IMR-90 (cell line): ENCODE measurements at regions not wholly inside any gene's neighbourhood (a gene's known extent, or its start where the extent isn't known, plus 50 kb on each side); places are given as distances from the start of the nearest gene placed in this dataset.

Experiments
- ATAC-seq: fragments of 200-7000 bp; cut with Tn5 transposase; 2 replicates; pipeline ENCODE4 v1.9.1; 2020; ENCODE audit warnings: low read depth, mild to moderate bottlenecking, moderate library complexity
- BruUV-seq: library from RNA; stranded (reverse); fragments of 400-500 nt; replicated peaks from 2 replicates; lab custom pipeline; 2021; lab: Mats Ljungman, UMichigan
- CTCF ChIA-PET: fragments of 300-600 bp; formaldehyde crosslinking; extraction: SDS; loops from one replicate; lab custom pipeline; 2021; ENCODE audit warnings: antibody characterized with exemption; lab: Yijun Ruan, JAX
- POLR2A ChIA-PET: fragments of 300-600 bp; sonication (Branson Sonifier 250); formaldehyde crosslinking; loops from one replicate; lab custom pipeline; 2022; ENCODE audit warnings: antibody characterized with exemption; ENCODE audit not compliant: unreplicated experiment; lab: Charles Lee
- DNase-seq: peaks from one replicate; pipeline ENCODE4 v3.0.0; 2013
- H2AFZ ChIP-seq: replicated peaks from 2 replicates; pipeline ENCODE3; 2013; ENCODE audit warnings: low read length, mild to moderate bottlenecking; ENCODE audit not compliant: poor library complexity
- H2AK5ac ChIP-seq: 2 replicates; pipeline ENCODE4 v1.6.1; 2013; ENCODE audit warnings: low read depth, low read length, inconsistent platforms
- H2AK9ac ChIP-seq: replicated peaks from 2 replicates; pipeline ENCODE3; 2013; ENCODE audit warnings: mild to moderate bottlenecking, low read depth, low read length, moderate library complexity; ENCODE audit not compliant: poor library complexity
- H2BK120ac ChIP-seq: 2 replicates; pipeline ENCODE4 v1.6.1; 2013; ENCODE audit warnings: low read depth, low read length, inconsistent platforms
- H2BK15ac ChIP-seq: 3 replicates; pipeline ENCODE4 v1.6.1; 2013; ENCODE audit warnings: low read depth, low read length, inconsistent platforms
- H2BK20ac ChIP-seq: 2 replicates; pipeline ENCODE4 v1.6.1; 2013; ENCODE audit warnings: low read depth, mild to moderate bottlenecking, inconsistent platforms, low read length, moderate library complexity
- H2BK5ac ChIP-seq: 2 replicates; pipeline ENCODE4 v1.6.1; 2013; ENCODE audit warnings: mild to moderate bottlenecking, low read depth, low read length, inconsistent platforms; ENCODE audit not compliant: poor library complexity, severe bottlenecking
- H3K14ac ChIP-seq: replicated peaks from 2 replicates; pipeline ENCODE4 v1.6.1; 2013; ENCODE audit warnings: low read depth, low read length, inconsistent platforms
- H3K18ac ChIP-seq: 2 replicates; pipeline ENCODE4 v1.6.1; 2013; ENCODE audit warnings: low read depth, low read length, control low read depth
- H3K23ac ChIP-seq: 2 replicates; pipeline ENCODE4 v1.6.1; 2013; ENCODE audit warnings: low read depth, low read length, inconsistent platforms
- H3K27ac ChIP-seq: 2 replicates; pipeline ENCODE4 v1.5.1; 2013; ENCODE audit warnings: mild to moderate bottlenecking, control low read depth, low read length; ENCODE audit not compliant: insufficient read depth
- H3K27me3 ChIP-seq: 2 replicates; pipeline ENCODE4 v1.6.1; 2013; ENCODE audit warnings: low read length; ENCODE audit not compliant: control insufficient read depth, insufficient read depth
- H3K36me3 ChIP-seq: 2 replicates; pipeline ENCODE4 v1.6.1; 2013; ENCODE audit warnings: low read length, mixed read lengths; ENCODE audit not compliant: control insufficient read depth, insufficient read depth
- H3K4ac ChIP-seq: 2 replicates; pipeline ENCODE4 v1.6.1; 2013; ENCODE audit warnings: low read depth, low read length, inconsistent platforms
- H3K4me1 ChIP-seq: 2 replicates; pipeline ENCODE4 v1.6.1; 2013; ENCODE audit warnings: low read length, mixed read lengths; ENCODE audit not compliant: control insufficient read depth, insufficient read depth
- H3K4me2 ChIP-seq: 2 replicates; pipeline ENCODE4 v1.6.1; 2013; ENCODE audit warnings: low read depth, mild to moderate bottlenecking, control low read depth, low read length, moderate library complexity
- H3K4me3 ChIP-seq: 2 replicates; pipeline ENCODE4 v1.5.1; 2013; ENCODE audit warnings: low read depth, mild to moderate bottlenecking, control low read depth, low read length, moderate library complexity; ENCODE audit not compliant: insufficient read depth
- H3K56ac ChIP-seq: 2 replicates; pipeline ENCODE4 v1.6.1; 2013; ENCODE audit warnings: low read length, inconsistent platforms; ENCODE audit not compliant: insufficient read depth; ENCODE audit errors: extremely low read depth
- H3K79me1 ChIP-seq, 2 experiments: 2 replicates each; pipeline ENCODE4 v1.6.1; 2013; ENCODE audit warnings: low read length in 2 of 2, inconsistent platforms in 1 of 2, low read depth in 1 of 2
- H3K9ac ChIP-seq: 2 replicates; pipeline ENCODE4 v1.6.1; 2013; ENCODE audit warnings: low read depth, low read length, control low read depth
- H3K9me1 ChIP-seq: 2 replicates; pipeline ENCODE4 v1.6.1; 2013; ENCODE audit warnings: low read length, inconsistent platforms; ENCODE audit not compliant: insufficient read depth
- H3K9me3 ChIP-seq: 2 replicates; pipeline ENCODE4 v1.6.1; 2013; ENCODE audit warnings: low read length; ENCODE audit not compliant: control insufficient read depth, insufficient read depth
- H4K20me1 ChIP-seq: 2 replicates; pipeline ENCODE4 v1.6.1; 2013; ENCODE audit warnings: low read length, inconsistent platforms; ENCODE audit not compliant: insufficient read depth
- H4K5ac ChIP-seq: 2 replicates; pipeline ENCODE4 v1.6.1; 2013; ENCODE audit warnings: mild to moderate bottlenecking, low read depth, low read length, control low read depth
- H4K8ac ChIP-seq, 2 experiments: 2 replicates each; pipeline ENCODE4 v1.6.1; 2013; ENCODE audit warnings: low read depth in 2 of 2, low read length in 2 of 2, control low read depth in 1 of 2, inconsistent platforms in 1 of 2
- H4K91ac ChIP-seq: 2 replicates; pipeline ENCODE4 v1.6.1; 2013; ENCODE audit warnings: low read depth, low read length, inconsistent platforms; ENCODE audit not compliant: insufficient read depth
- BHLHE40 ChIP-seq: fragments of 150-350 bp; IDR thresholded peaks from 2 replicates; pipeline ENCODE4 v1.6.1; 2016; ENCODE audit warnings: mild to moderate bottlenecking, low read depth, low read length
- CEBPB ChIP-seq: IDR thresholded peaks from 2 replicates; pipeline ENCODE4 v1.6.1; 2012; ENCODE audit warnings: low read depth, low read length, improper control_type of control experiment
- CHD1 ChIP-seq: IDR thresholded peaks from 2 replicates; pipeline ENCODE4 v1.6.1; 2012; ENCODE audit warnings: low read depth, low read length, improper control_type of control experiment
- CTCF ChIP-seq: conservative IDR thresholded peaks from 2 replicates; pipeline ENCODE4 v1.5.1; 2012; ENCODE audit warnings: mild to moderate bottlenecking, low read depth, low read length, improper control_type of control experiment
- ELK1 ChIP-seq: fragments of 150-350 bp; IDR thresholded peaks from 2 replicates; pipeline ENCODE4 v1.6.1; 2016; ENCODE audit warnings: low read depth, mild to moderate bottlenecking, low read length, moderate library complexity, borderline replicate concordance
- FOS ChIP-seq: fragments of 150-350 bp; IDR thresholded peaks from 2 replicates; pipeline ENCODE4 v1.6.1; 2016; ENCODE audit warnings: low read depth, low read length
- MAFK ChIP-seq: IDR thresholded peaks from 2 replicates; pipeline ENCODE4 v1.6.1; 2012; ENCODE audit warnings: low read depth, low read length, improper control_type of control experiment
- MAZ ChIP-seq: IDR thresholded peaks from 2 replicates; pipeline ENCODE4 v1.6.1; 2012; ENCODE audit warnings: low read depth, mild to moderate bottlenecking, low read length, improper control_type of control experiment, moderate library complexity, borderline replicate concordance
- MXI1 ChIP-seq: IDR thresholded peaks from 2 replicates; pipeline ENCODE4 v1.6.1; 2012; ENCODE audit warnings: low read depth, mild to moderate bottlenecking, low read length, moderate library complexity, borderline replicate concordance
- NFE2L2 ChIP-seq: fragments of 150-350 bp; IDR thresholded peaks from 2 replicates; pipeline ENCODE4 v1.6.1; 2016; ENCODE audit warnings: low read depth, mild to moderate bottlenecking, low read length
- POLR2A ChIP-seq: IDR thresholded peaks from 2 replicates; pipeline ENCODE4 v1.6.1; 2012; ENCODE audit warnings: mild to moderate bottlenecking, low read depth, low read length
- RAD21 ChIP-seq: IDR thresholded peaks from 2 replicates; pipeline ENCODE4 v1.6.1; 2012; ENCODE audit warnings: low read length, improper control_type of control experiment
- RCOR1 ChIP-seq: IDR thresholded peaks from 2 replicates; pipeline ENCODE4 v1.6.1; 2012; ENCODE audit warnings: mild to moderate bottlenecking, low read length, improper control_type of control experiment; ENCODE audit not compliant: insufficient replicate concordance
- RFX5 ChIP-seq: IDR thresholded peaks from 2 replicates; pipeline ENCODE4 v1.8.0; 2012; ENCODE audit warnings: low read depth, mild to moderate bottlenecking, low read length, moderate library complexity
- SMC3 ChIP-seq: fragments of 150-350 bp; IDR thresholded peaks from 2 replicates; pipeline ENCODE4 v1.6.1; 2016; ENCODE audit warnings: low read depth, mild to moderate bottlenecking, antibody characterized with exemption, low read length, moderate library complexity
- USF2 ChIP-seq: fragments of 150-350 bp; IDR thresholded peaks from 2 replicates; pipeline ENCODE4 v1.6.1; 2017; ENCODE audit warnings: mild to moderate bottlenecking, antibody characterized with exemption, low read length, low read depth
- WGBS, 2 experiments: methylation state at CpG; one replicate each; pipeline versions ENCODE4 v1.1.5 to v1.1.7; 2013; ENCODE audit warnings: missing lambda C conversion rate in 2 of 2; ENCODE audit not compliant: insufficient read length in 1 of 2; ENCODE audit errors: extremely low coverage in 2 of 2; 5-methylcytosine and 5-hydroxymethylcytosine counted together
- dilution Hi-C: fragments of 300-500 bp; cut with HindIII; formaldehyde crosslinking; loops from one replicate; pipeline ENCODE4 v1.14.3; 2018; ENCODE audit warnings: low sequenced_read_pairs; ENCODE audit not compliant: unreplicated experiment
- in situ Hi-C: fragments of 300-500 bp; cut with MboI; formaldehyde crosslinking; loops from 3 replicates; pipeline ENCODE4 v1.14.3; 2019; ENCODE audit warnings: low sequenced_read_pairs, inconsistent platforms, mixed read lengths
- intact Hi-C: fragments of 100-400 bp; cut with micrococcal nuclease; formaldehyde crosslinking; loops from 2 replicates; pipeline ENCODE4 v1.10.0; 2022

- Histone ChIP-seq H3K79me1 (no peaks in the 10 kb centered on the region), H3K27me3 (no peaks in the 10 kb centered on the region), H2AK9ac (no peak overlapping the region), H3K18ac (no peak overlapping the region), H3K36me3 (no peaks in the 10 kb centered on the region), H4K91ac (no peak overlapping the region), H3K23ac (no peak overlapping the region), H3K27ac (no peak overlapping the region), H2AK5ac (no peak overlapping the region), H2BK15ac (no peak overlapping the region), H3K14ac (no peak overlapping the region), H3K4me2 (no peak overlapping the region), H2BK20ac (no peak overlapping the region), H3K4me3 (no peak overlapping the region), H3K4ac (no peak overlapping the region), H4K20me1 (no peaks in the 10 kb centered on the region), H2BK120ac (no peak overlapping the region), H3K9ac (no peak overlapping the region), H3K9me1 (no peaks in the 10 kb centered on the region), H2BK5ac (no peak overlapping the region), H2AFZ (no peak overlapping the region), H3K9me3 (0 out of 2 replicates have a peak, but pooled peaks cover 1% of the 10 kb centered on the region), H4K8ac (no peak overlapping the region), H3K56ac (no peak overlapping the region), H3K4me1 (no peaks in the 10 kb centered on the region), H4K5ac (no peak overlapping the region)
- WGBS, 2 experiments, result no CpG with 5 or more reads among the region's 4 CpGs
- no TSS peak for BruUV-seq
- TF ChIP-seq USF2 (no peak), BHLHE40 (no peak), ELK1 (no peak), RAD21 (no peak), CEBPB (no peak), MAFK (no peak), FOS (no peak), RCOR1 (no peak), CTCF (no peak), NFE2L2 (no peak), SMC3 (no peak), CHD1 (no peak), RFX5 (no peak), POLR2A (no peak), MAZ (no peak), MXI1 (no peak)
- ATAC-seq, result no peak
- in situ Hi-C loops, result no loop called here
- intact Hi-C loops, result no loop called here
- CTCF ChIA-PET, result interaction anchor here (0.6 kb wide), 1 partner anchor 812 kb away, joined by 3 read pairs; no protein-coding TSS in a partner anchor
- no peak for DNase-seq
- dilution Hi-C loops, result no loop called here
- POLR2A ChIA-PET, result no interaction called here
Measured at GRCh38 chr16:59391617-59392364, 657.7 kb upstream of the GOT2 start.
